Stimulated activated CD4-positive, alpha-beta T cell treated with anti-CD3 and anti-CD28 coated beads, Interleukin-1b, Interleukin-23, amount 100 ng/mL, for 48 hours (primary cell): ENCODE measurements at regions not wholly inside any gene's neighbourhood (a gene's known extent, or its start where the extent isn't known, plus 50 kb on each side); places are given as distances from the start of the nearest gene placed in this dataset.
"Not testable (repeated sequence)": the region's sequence is repeated elsewhere in the genome, so short reads cannot be mapped to it uniquely, and the experiment has no call there.

Source experiments
- DNase-seq: peaks from one replicate; pipeline ENCODE4 v3.0.0-alpha.2; 2020

DNA sequence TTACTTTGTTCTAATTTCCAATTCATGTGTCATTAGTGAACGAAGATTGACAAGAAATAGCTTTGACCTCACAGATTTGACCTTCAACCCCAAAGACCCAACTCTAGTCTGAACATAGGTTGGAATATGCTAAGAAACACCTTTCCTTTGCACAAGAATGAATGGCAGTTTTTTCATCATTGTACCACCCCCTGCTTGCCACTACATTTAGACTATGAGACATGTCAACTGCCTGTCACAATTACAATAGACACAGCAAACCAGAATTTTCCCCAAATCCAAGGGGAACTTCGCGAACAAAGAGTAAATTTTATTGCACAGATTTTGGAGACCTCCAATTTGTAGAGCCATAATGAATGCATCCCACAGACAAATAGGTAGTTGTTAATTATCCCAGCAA is 535.4 kb downstream of the PRKD1 start:
- DNase-seq = no peak

DNA sequence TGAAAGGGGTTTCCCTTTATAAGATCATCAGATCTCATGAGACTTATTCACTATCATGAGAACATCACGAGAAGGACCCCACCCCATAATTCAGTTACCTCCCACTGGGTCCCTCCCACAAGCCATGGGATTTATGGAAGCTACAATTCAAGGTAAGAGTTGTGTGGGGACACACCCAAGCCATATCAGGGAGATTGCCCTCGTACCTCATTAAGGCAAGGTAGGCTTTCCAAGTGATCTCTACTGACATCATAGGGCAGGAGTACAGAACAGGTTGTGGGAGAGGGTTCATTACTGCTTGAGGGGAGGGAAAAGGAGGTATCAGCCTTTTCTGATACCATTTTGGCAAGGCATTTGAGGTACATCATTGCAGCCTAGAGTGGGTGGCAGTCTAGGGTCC is 524.6 kb downstream of the PRKD1 start:
- no peak for DNase-seq

DNA sequence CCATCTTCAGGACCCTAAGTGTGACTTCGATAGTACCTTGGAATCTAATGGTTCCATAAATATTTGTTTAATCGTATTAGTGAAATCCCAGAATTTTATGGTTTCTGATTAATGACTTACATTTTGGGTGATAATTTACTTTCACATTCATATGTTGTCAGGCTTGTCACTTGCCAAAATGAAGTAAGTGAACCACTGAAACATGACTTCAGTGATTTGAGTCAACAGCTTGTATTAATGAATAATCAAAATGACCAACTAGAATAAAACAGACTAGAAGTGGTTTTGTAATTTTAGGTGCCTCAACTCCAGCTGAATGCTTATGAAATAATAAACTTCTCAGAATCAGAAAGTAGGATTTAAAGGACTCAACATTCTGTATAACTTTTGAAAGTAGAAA is 517.1 kb downstream of the PRKD1 start:
- no peak for DNase-seq

DNA sequence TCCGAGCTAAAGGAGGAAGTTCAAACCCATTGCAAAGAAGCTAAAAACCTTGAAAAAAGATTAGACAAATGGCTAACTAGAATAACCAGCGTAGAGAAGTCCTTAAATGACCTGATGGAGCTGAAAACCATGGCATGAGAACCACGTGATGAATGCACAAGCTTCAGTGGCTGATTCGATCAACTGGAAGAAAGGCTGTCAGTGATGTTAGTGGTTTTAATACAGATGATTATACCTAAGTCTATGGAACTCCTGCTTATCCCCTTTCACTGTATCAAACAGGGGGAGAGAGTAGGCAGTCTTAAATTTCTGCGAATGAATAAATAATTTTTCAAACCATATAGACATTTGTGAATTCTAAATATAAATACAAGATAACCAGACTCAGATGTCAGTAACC is 512.7 kb downstream of the PRKD1 start:
- not testable (repeated sequence) for DNase-seq

DNA sequence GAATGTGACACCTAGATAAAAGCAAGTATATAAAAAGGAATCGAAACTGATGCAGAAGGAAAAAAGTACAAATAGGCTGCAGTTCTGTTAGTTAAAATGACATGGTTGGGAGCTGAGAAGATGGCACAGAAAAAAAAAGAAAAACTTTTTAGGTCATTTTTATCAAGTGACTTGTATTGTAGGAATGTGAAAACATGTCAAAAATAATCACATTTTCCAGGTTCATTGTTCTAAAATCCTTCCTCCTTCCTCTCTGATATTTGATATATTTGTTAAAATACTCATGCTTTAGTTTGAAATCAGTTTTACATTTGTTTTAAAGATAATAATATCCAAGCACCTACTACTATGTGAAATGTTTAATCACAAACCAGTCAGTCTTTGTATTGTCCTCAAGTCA is 507.9 kb downstream of the PRKD1 start:
- DNase-seq = no peak

DNA sequence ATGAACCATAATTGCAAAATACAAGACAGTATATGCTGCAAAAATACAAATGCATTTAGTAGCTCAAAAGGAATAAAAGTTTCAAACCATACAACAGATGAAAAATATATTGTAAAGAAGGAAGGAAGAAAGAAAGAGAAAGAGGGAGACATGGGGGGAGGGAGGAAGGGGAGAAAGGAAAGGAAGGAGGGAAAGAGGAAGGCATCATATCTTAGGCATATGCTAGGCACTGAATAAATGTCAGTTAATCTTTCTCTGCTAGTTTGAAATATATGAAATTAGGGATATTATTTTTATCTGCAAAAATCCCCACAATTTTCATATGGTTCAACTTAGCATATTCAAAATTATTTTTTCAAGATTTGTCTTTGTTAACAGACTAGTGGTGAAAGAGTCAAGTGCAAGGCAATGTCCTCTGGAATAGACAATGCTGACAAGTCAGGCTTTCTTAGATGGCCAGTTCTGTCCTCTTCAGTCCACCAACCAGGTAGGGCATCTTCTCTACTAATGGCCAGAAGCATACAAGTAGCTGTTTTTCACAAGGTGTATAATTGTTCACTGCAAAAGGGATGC is 506.4 kb downstream of the PRKD1 start:
- no peak for DNase-seq

- DNase-seq = no peak
These were observed 501.8 kb downstream of the PRKD1 start for GRCh38 chr14:29425705-29426482.

- DNase-seq = no peak
These were observed 485.0 kb downstream of the PRKD1 start for GRCh38 chr14:29442696-29443095.

GRCh38 chr14:29444216-29444615 is 483.4 kb downstream of the PRKD1 start:
- no peak for DNase-seq

GRCh38 chr14:29444805-29445204 is 482.8 kb downstream of the PRKD1 start:
- DNase-seq = no peak

- DNase-seq = no peak
These were observed 480.7 kb downstream of the PRKD1 start for GRCh38 chr14:29446971-29447370.

DNA sequence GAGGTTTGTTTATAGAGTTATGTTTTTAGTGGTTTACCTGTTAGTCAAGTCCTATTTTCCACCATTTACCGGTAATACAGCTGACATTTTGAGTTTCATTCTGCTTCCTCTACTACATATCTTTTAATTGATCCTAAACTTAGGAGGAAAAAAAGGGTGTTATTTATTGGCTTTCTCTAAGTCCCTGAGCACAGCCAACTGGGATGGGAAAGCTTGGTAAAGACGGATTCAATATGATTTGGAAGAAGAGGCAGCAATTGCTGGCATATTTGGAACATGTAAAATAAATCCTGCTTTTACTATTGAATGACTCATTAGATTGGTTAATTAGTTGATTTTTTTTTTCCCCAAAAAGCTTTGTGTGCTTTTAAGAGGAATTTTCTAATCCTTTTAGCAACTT is 475.7 kb downstream of the PRKD1 start:
- no peak for DNase-seq

- no peak for DNase-seq
These were observed 474.6 kb downstream of the PRKD1 start for GRCh38 chr14:29453045-29453444.

GRCh38 chr14:29454026-29454693 is 473.5 kb downstream of the PRKD1 start:
- DNase-seq = no peak

DNA sequence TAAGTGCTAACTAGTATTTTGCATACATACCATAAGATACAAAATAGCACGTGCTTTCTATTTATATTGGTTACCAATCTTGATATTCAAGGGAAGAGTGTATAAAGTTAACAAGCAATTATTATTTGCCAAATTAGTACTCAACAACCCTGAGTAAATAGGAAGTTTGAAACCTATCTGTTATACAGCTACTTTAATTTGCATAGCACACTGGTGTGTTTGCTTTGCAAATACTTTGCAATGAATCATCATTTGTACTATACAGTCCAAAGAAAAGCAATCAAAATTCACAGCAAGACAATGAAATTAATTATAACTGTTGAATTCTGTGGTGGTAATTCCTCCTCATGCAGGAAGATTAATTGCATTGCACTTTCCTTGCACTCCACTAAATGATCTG is 469.1 kb downstream of the PRKD1 start:
- DNase-seq = no peak

- DNase-seq = no peak
These were observed 468.1 kb downstream of the PRKD1 start for GRCh38 chr14:29459531-29459930.

GRCh38 chr14:29459969-29460560 is 467.6 kb downstream of the PRKD1 start:
- DNase-seq = no peak

GRCh38 chr14:29461101-29461500 is 466.5 kb downstream of the PRKD1 start:
- no peak for DNase-seq

- DNase-seq = no peak
These were observed 466.1 kb downstream of the PRKD1 start for GRCh38 chr14:29461506-29461905.

- DNase-seq = no peak
These were observed 465.3 kb downstream of the PRKD1 start for GRCh38 chr14:29462321-29462720.

DNA sequence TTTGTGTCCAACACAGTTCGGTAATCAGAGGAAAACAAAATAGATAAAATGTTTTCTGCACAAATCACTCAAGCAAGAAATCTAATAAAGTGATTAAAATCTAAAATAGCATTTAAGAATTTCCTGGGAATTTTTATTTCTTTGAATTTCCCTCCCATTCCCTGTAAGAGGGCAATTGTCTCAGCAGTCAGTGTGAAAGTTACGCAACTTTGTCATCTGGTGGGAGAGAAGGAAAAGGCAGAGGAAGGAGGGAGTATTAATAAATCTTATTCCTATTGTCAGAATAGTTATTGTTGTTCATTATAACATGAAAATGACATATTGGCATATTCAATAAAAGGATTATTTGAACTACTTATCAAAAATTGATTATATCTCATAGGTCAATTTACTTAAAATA is 464.9 kb downstream of the PRKD1 start:
- no peak for DNase-seq

DNA sequence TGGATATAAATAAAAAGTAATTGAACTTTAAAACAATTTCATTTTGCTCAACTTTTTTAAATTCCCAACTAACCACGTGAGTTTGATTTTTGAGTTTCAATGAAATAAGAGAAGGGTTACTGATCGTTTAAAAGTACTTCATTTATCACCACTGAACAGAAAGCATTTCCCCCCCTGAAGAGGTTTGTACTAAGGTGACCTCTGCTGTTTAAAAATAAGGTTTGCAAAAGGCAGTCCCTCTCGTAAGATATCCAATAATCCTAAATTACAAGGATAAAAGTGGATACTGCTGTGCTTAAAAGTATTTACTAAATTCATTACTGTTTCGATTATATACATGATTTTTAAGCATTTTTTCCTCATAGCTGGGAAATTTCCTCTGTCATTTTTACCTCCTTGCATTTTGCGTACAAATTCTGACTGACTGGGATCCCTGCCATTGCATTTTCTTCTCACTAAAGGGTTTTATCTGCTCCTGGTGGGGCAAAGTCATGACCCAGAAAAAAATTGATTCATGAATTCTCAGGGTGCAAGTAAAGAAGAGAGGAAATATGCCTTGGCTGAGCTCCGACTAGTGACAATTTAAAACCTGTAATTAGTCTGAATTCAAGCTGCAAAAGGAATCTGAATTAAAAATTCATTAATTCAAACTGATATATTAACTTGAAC is 463.8 kb downstream of the PRKD1 start:
- no peak for DNase-seq

GRCh38 chr14:29465095-29465494 is 462.6 kb downstream of the PRKD1 start:
- no peak for DNase-seq
